Osteocyte (in vitro differentiated cells): ENCODE measurements at regions not wholly inside any gene's neighbourhood (a gene's known extent, or its start where the extent isn't known, plus 50 kb on each side); places are given as distances from the start of the nearest gene placed in this dataset.

Experiments used
- DNase-seq: peaks from one replicate; pipeline ENCODE4 v3.0.0; 2021; ENCODE audit warnings: mixed read lengths; ENCODE audit not compliant: unreplicated experiment; ENCODE audit errors: extremely low spot score
- H3K27ac Mint-ChIP-seq: one replicate; pipeline ENCODE4 v1.8.0; 2021; ENCODE audit warnings: mild to moderate bottlenecking, mixed read lengths; ENCODE audit not compliant: unreplicated experiment
- H3K27me3 Mint-ChIP-seq: one replicate; pipeline ENCODE4 v1.8.0; 2021; ENCODE audit warnings: mixed read lengths; ENCODE audit not compliant: unreplicated experiment
- H3K36me3 Mint-ChIP-seq: one replicate; pipeline ENCODE4 v1.8.0; 2021; ENCODE audit warnings: mixed read lengths; ENCODE audit not compliant: unreplicated experiment
- H3K4me1 Mint-ChIP-seq: one replicate; pipeline ENCODE4 v1.8.0; 2021; ENCODE audit warnings: mixed read lengths; ENCODE audit not compliant: unreplicated experiment
- H3K4me3 Mint-ChIP-seq: one replicate; pipeline ENCODE4 v1.8.0; 2021; ENCODE audit warnings: mild to moderate bottlenecking, moderate library complexity, mixed read lengths; ENCODE audit not compliant: unreplicated experiment
- H3K9me3 Mint-ChIP-seq: one replicate; pipeline ENCODE4 v1.8.0; 2021; ENCODE audit warnings: mixed read lengths; ENCODE audit not compliant: unreplicated experiment
- TF ChIP-seq, protein P1 (sequence below): fragments of 200-600 bp; sonication (generic); IDR thresholded peaks from 2 replicates; pipeline ENCODE4 v1.5.0; 2021; ENCODE audit warnings: antibody characterized with exemption, mild to moderate bottlenecking, moderate library complexity

- TF ChIP-seq, protein P1, sequence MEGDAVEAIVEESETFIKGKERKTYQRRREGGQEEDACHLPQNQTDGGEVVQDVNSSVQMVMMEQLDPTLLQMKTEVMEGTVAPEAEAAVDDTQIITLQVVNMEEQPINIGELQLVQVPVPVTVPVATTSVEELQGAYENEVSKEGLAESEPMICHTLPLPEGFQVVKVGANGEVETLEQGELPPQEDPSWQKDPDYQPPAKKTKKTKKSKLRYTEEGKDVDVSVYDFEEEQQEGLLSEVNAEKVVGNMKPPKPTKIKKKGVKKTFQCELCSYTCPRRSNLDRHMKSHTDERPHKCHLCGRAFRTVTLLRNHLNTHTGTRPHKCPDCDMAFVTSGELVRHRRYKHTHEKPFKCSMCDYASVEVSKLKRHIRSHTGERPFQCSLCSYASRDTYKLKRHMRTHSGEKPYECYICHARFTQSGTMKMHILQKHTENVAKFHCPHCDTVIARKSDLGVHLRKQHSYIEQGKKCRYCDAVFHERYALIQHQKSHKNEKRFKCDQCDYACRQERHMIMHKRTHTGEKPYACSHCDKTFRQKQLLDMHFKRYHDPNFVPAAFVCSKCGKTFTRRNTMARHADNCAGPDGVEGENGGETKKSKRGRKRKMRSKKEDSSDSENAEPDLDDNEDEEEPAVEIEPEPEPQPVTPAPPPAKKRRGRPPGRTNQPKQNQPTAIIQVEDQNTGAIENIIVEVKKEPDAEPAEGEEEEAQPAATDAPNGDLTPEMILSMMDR: no peak
- Mint-ChIP-seq H3K27me3 (no peaks in the 10 kb centered on the region), H3K4me3 (no peak overlapping the region), H3K9me3 (no peaks in the 10 kb centered on the region), H3K4me1 (no peaks in the 10 kb centered on the region), H3K36me3 (no peaks in the 10 kb centered on the region), H3K27ac (no peak overlapping the region)
- no peak for DNase-seq
Measured at GRCh38 chr2:76163860-76164259, 453.1 kb upstream of the GCFC2 start.

DNA sequence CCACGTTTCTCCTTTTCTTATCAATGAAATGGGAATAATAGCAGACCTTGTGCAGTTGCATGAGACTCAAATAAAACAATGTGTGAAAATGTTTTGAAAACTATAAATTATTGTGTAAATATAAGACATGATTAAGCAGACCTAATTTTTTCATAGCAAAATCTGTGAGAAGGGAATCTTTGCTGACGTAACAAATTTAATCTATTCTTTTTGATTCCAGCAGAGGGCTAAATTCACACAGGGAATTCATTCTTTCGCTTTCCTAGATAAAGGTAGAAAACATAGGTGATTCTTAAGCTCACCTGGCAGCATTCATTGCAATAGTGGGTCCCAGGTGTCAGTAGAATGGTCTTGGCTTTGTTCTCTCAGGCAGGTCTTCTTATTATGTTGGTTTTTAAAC lies 450.0 kb upstream of the GCFC2 start:
- H3K27me3 Mint-ChIP-seq: no peaks in the 10 kb centered on the region
- H3K36me3 Mint-ChIP-seq: no peaks in the 10 kb centered on the region
- H3K27ac Mint-ChIP-seq: no peak overlapping the region
- no peak overlapping the region for H3K4me3 Mint-ChIP-seq
- TF ChIP-seq, protein P1: no peak
- no peaks in the 10 kb centered on the region for H3K4me1 Mint-ChIP-seq
- H3K9me3 Mint-ChIP-seq: no peaks in the 10 kb centered on the region
- DNase-seq: no peak

DNA sequence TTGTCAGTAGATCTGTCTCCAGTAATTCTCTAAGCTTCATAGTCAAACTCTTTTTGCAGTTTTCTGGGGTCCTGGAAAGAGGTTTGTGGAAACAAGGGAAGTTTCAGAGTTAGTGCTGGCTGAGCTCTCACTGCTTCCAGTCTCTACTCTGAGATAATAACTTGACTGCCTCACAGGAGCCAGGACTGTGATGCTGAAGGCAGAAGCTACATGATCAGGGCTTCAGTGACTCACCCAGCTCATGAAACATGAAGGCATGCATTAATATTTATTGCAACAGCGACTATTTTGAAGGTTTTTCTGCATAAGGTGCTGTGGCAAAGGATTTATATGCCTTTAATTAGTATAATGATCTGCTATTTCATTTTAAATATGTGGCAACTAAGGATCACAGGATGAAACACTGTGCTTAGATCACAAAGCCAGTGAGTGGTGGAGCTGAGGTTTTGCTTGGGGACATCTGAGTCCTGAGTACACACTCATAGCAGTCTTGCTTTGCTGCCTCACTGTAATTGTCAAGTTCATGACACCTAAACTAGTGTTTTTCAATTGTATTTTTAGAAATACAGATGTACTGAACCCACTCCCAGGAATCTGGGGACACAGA lies 448.4 kb upstream of the GCFC2 start:
- Mint-ChIP-seq H3K36me3 (no peaks in the 10 kb centered on the region), H3K4me3 (no peak overlapping the region), H3K4me1 (no peaks in the 10 kb centered on the region), H3K27ac (no peak overlapping the region), H3K9me3 (no peaks in the 10 kb centered on the region), H3K27me3 (no peaks in the 10 kb centered on the region)
- TF ChIP-seq, protein P1: no peak
- no peak for DNase-seq

- Mint-ChIP-seq H3K27me3 (no peaks in the 10 kb centered on the region), H3K9me3 (no peaks in the 10 kb centered on the region), H3K27ac (no peak overlapping the region), H3K4me3 (no peak overlapping the region), H3K36me3 (no peaks in the 10 kb centered on the region), H3K4me1 (no peaks in the 10 kb centered on the region)
- no peak for DNase-seq
- TF ChIP-seq, protein P1: no peak
Measured at GRCh38 chr2:76157531-76157930, 446.8 kb upstream of the GCFC2 start.

- DNase-seq: no peak
- Mint-ChIP-seq H3K4me3 (no peak overlapping the region), H3K4me1 (no peaks in the 10 kb centered on the region), H3K36me3 (no peaks in the 10 kb centered on the region), H3K9me3 (no peaks in the 10 kb centered on the region), H3K27me3 (no peaks in the 10 kb centered on the region), H3K27ac (no peak overlapping the region)
- TF ChIP-seq, protein P1: no peak
Measured at GRCh38 chr2:76154981-76155380, 444.3 kb upstream of the GCFC2 start.
